ENCODE measurements at regions not wholly inside any gene's neighbourhood (a gene's known extent, or its start where the extent isn't known, plus 50 kb on each side); places are given as distances from the start of the nearest gene placed in this dataset.

- H4K20me1 ChIP-seq (ENCODE audit: control insufficient read depth, extremely low read depth, insufficient read depth, low read length): no peaks in the 10 kb centered on the region
- H3K9me3 ChIP-seq (ENCODE audit: control insufficient read depth, insufficient read depth, low read depth, low read length): no peaks in the 10 kb centered on the region
- no peak for DNase-seq (ENCODE audit: low read depth in 2 of 2)
- H3K4me1 ChIP-seq (ENCODE audit: control insufficient read depth, extremely low read depth, insufficient read depth, low read length): no peaks in the 10 kb centered on the region
- H3K27me3 ChIP-seq (ENCODE audit: control insufficient read depth, insufficient read depth, low read length): no peaks in the 10 kb centered on the region
- no peak for TF ChIP-seq CTCF (conservative IDR thresholded peaks at IDR 0.05 in 1 of 2, IDR thresholded peaks at IDR 0.05 in 1 of 2; ENCODE audit: low read depth in 1 of 2, low read length in 2 of 2)
- no peak for TF ChIP-seq EZH2 (IDR thresholded peaks at IDR 0.05; ENCODE audit: low read length, missing control alignments)
- no peak overlapping the region for H2AFZ ChIP-seq (ENCODE audit: low read length)
- no peak overlapping the region for H3K4me3 ChIP-seq (replicated peaks in 1 of 4; ENCODE audit: control extremely low read depth in 1 of 4, insufficient read depth in 1 of 4, low read depth in 3 of 4, low read length in 4 of 4)
- H3K36me3 ChIP-seq (ENCODE audit: control insufficient read depth, insufficient read depth, low read length): no peaks in the 10 kb centered on the region
- H3K4me2 ChIP-seq (ENCODE audit: extremely low read depth, insufficient read depth, low read length): no peak overlapping the region
- no peak overlapping the region for H3K9ac ChIP-seq (ENCODE audit: insufficient read depth, low read length)
- no peak overlapping the region for H3K27ac ChIP-seq (ENCODE audit: insufficient read depth, low read length)
- H3K79me2 ChIP-seq (ENCODE audit: control insufficient read depth, insufficient read depth, low read length): no peaks in the 10 kb centered on the region
These were observed 311.0 kb downstream of the BUD13 start for GRCh38 chr11:116461789-116462188.

GRCh38 chr11:116460156-116460920, 312.4 kb downstream of the BUD13 start:
- H3K79me2 ChIP-seq (ENCODE audit: control insufficient read depth, insufficient read depth, low read length): no peaks in the 10 kb centered on the region
- H3K4me3 ChIP-seq (replicated peaks in 1 of 4; ENCODE audit: control extremely low read depth in 1 of 4, insufficient read depth in 1 of 4, low read depth in 3 of 4, low read length in 4 of 4): no peak overlapping the region
- no peaks in the 10 kb centered on the region for H3K4me1 ChIP-seq (ENCODE audit: control insufficient read depth, extremely low read depth, insufficient read depth, low read length)
- H4K20me1 ChIP-seq (ENCODE audit: control insufficient read depth, extremely low read depth, insufficient read depth, low read length): no peaks in the 10 kb centered on the region
- no peaks in the 10 kb centered on the region for H3K27me3 ChIP-seq (ENCODE audit: control insufficient read depth, insufficient read depth, low read length)
- no peak overlapping the region for H3K4me2 ChIP-seq (ENCODE audit: extremely low read depth, insufficient read depth, low read length)
- TF ChIP-seq CTCF (conservative IDR thresholded peaks at IDR 0.05 in 1 of 2, IDR thresholded peaks at IDR 0.05 in 1 of 2; ENCODE audit: low read depth in 1 of 2, low read length in 2 of 2) (no peak), EZH2 (IDR thresholded peaks at IDR 0.05; ENCODE audit: low read length, missing control alignments) (no peak)
- H3K27ac ChIP-seq (ENCODE audit: insufficient read depth, low read length): no peak overlapping the region
- no peaks in the 10 kb centered on the region for H3K9me3 ChIP-seq (ENCODE audit: control insufficient read depth, insufficient read depth, low read depth, low read length)
- no peaks in the 10 kb centered on the region for H3K36me3 ChIP-seq (ENCODE audit: control insufficient read depth, insufficient read depth, low read length)
- H2AFZ ChIP-seq (ENCODE audit: low read length): no peak overlapping the region
- no peak overlapping the region for H3K9ac ChIP-seq (ENCODE audit: insufficient read depth, low read length)
- no peak for DNase-seq (ENCODE audit: low read depth in 2 of 2)

GRCh38 chr11:116459185-116460045, 313.4 kb downstream of the BUD13 start:
- H3K79me2 ChIP-seq (ENCODE audit: control insufficient read depth, insufficient read depth, low read length): no peaks in the 10 kb centered on the region
- no peak for DNase-seq (ENCODE audit: low read depth in 2 of 2)
- H3K4me1 ChIP-seq (ENCODE audit: control insufficient read depth, extremely low read depth, insufficient read depth, low read length): no peaks in the 10 kb centered on the region
- no peak overlapping the region for H3K9ac ChIP-seq (ENCODE audit: insufficient read depth, low read length)
- no peaks in the 10 kb centered on the region for H4K20me1 ChIP-seq (ENCODE audit: control insufficient read depth, extremely low read depth, insufficient read depth, low read length)
- no peak for TF ChIP-seq CTCF (conservative IDR thresholded peaks at IDR 0.05 in 1 of 2, IDR thresholded peaks at IDR 0.05 in 1 of 2; ENCODE audit: low read depth in 1 of 2, low read length in 2 of 2)
- TF ChIP-seq EZH2 (IDR thresholded peaks at IDR 0.05; ENCODE audit: low read length, missing control alignments): no peak
- no peaks in the 10 kb centered on the region for H3K9me3 ChIP-seq (ENCODE audit: control insufficient read depth, insufficient read depth, low read depth, low read length)
- H2AFZ ChIP-seq (ENCODE audit: low read length): no peak overlapping the region
- no peak overlapping the region for H3K27ac ChIP-seq (ENCODE audit: insufficient read depth, low read length)
- no peaks in the 10 kb centered on the region for H3K27me3 ChIP-seq (ENCODE audit: control insufficient read depth, insufficient read depth, low read length)
- no peak overlapping the region for H3K4me3 ChIP-seq (replicated peaks in 1 of 4; ENCODE audit: control extremely low read depth in 1 of 4, insufficient read depth in 1 of 4, low read depth in 3 of 4, low read length in 4 of 4)
- H3K4me2 ChIP-seq (ENCODE audit: extremely low read depth, insufficient read depth, low read length): no peak overlapping the region
- no peaks in the 10 kb centered on the region for H3K36me3 ChIP-seq (ENCODE audit: control insufficient read depth, insufficient read depth, low read length)
